ENCODE measurements at regions not wholly inside any gene's neighbourhood (a gene's known extent, or its start where the extent isn't known, plus 50 kb on each side); places are given as distances from the start of the nearest gene placed in this dataset.
"Not testable (repeated sequence)": the region's sequence is repeated elsewhere in the genome, so short reads cannot be mapped to it uniquely, and the experiment has no call there.

DNA sequence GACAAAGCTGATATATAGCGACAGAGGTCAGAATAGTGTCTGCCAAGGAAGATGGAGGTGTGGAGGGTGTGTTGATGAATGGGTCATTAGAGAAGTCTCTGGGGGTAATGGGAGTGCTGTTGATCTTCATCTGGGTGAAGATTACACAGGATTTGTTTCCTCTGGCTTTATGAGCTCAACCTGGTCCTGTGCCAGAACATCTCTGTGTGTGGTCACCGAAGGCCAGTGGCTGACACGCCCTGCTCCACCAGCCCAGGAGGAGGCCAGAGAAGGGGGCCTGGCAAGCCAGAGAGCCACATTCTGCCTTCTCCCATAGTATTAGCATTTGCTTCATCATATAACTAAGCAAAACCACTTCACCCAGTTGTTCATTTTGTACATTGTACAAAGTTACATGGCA is 121.1 kb downstream of the ZNF621 start:
- DNase-seq (ENCODE audit: low read depth) = no peak

DNA sequence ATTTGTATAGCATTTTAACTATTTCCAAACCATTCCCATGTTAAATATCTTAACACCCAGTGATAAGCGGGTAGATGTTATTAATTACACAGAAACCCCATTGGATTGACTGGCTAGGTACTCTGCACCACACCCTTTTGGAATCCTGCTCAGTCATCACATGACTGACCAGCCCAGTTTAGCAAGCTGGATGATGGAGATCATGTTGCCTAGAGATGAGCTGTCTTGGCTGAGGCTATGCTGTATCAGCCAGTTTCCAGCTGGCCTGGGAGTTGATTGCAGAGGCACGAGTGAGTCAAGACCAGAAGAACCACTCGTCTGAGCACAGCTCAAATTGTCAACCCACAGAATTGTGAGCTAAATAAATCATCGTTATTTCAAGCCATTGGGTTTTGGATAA is 124.6 kb downstream of the ZNF621 start:
- DNase-seq (ENCODE audit: low read depth) = no peak

GRCh38 chr3:40652072-40652471 is 127.3 kb downstream of the ZNF621 start:
- no peak for DNase-seq (ENCODE audit: low read depth)

- DNase-seq (ENCODE audit: low read depth) = no peak
Observed at GRCh38 chr3:40653001-40653400, 128.2 kb downstream of the ZNF621 start.

DNA sequence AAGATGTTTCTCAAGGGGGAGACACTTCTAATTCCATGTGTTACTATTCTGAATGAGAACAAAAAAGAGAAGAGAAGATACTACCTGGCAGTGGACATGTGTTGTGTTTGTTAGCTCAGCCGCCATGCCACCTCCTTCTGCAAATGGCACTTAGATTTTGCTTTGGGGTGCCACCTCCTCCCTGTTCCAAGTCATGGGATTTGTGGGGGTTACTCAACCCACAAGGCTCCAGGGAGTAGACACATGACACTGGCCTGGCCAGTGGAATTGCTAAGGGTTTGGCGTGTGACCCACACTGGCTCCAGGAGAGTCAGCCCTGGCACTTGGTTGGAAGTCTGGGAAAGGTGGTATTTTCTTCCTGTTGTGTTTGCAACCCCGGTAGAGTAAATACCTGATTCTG is 129.1 kb downstream of the ZNF621 start:
- no peak for DNase-seq (ENCODE audit: low read depth)

DNA sequence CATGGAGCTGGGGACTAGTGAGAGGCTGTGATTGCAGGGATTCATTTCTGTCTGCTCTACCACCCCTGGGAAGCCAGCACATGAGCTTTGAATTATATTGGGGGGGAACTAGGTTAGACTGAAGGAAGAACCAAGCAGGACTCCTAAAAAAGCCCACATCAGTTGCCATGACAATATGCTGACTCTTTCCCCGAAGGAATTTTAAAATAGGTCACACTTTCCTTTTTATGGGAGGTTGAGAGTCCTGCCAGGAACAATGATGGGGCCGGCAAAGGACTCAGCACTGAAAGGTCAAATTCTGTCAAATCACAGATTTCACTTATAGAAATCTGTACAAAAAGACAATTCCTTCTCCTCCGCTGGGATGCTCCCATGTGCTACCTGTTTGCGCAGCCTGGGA is 130.8 kb downstream of the ZNF621 start:
- no peak for DNase-seq (ENCODE audit: low read depth)

DNA sequence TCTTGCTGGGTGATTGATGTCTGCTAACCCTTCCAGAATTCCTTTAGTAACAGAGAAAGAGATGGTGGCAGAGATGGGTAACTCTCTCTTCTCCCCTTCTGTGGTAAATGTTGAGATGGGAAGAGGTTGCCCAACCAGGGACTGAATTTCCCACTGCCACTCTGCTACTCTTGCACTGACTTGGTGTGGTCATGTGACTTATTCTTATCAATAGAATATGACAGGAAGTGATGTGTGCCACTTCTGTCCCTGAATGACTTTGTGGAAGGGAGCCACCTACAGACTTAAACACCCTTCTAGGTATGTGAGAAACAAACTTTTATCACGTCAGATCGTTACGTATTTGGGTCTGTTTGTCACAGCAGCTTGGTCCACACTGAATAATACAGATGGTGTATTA is 132.9 kb downstream of the ZNF621 start:
- DNase-seq (ENCODE audit: low read depth) = no peak

GRCh38 chr3:40658305-40658704 is 133.5 kb downstream of the ZNF621 start:
- DNase-seq (ENCODE audit: low read depth) = no peak

- no peak for DNase-seq (ENCODE audit: low read depth)
Observed at GRCh38 chr3:40660554-40660953, 135.8 kb downstream of the ZNF621 start.

- no peak for DNase-seq (ENCODE audit: low read depth)
Observed at GRCh38 chr3:40661284-40661683, 136.5 kb downstream of the ZNF621 start.

DNA sequence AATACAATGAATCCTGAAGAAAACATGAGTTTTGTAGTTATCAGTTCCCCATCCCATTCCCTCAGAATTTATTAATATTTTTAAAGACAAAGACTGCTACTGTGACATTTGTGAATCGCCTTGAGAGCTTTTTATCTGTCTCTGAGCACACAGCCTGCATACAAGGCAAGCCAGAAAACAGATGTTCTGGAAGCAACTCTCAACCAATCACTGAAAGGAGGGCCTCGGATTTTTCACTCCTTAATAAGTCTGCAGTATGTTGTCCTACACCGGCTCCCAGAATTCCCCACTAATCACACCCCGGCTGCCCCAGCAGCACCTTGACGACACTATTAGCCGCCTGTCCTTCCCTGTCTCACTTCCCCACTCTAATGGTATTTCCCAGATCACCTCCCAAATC is 138.5 kb downstream of the ZNF621 start:
- DNase-seq (ENCODE audit: low read depth) = no peak

GRCh38 chr3:40669176-40669575 is 144.4 kb downstream of the ZNF621 start:
- no peak for DNase-seq (ENCODE audit: low read depth)

- DNase-seq (ENCODE audit: low read depth) = no peak
Observed at GRCh38 chr3:40672861-40673260, 148.1 kb downstream of the ZNF621 start.

DNA sequence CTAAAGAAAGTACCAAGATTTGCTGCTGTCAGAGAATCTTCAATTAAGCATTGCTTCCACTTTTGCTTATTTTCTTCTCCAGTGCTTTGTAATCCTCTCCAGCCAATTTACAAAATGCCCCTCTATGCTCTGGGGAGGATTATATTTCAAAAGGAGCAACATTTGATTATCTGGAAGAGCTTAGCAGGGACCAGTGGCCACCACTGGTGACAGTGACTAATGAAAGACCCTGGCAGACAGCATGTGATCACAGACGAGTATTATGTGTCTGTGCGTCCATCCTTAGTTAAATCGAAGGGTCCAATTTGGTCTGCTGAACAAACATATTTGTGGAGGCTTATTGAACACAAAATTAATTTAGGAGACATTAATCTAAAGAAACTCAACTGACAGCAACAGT is 152.6 kb downstream of the ZNF621 start:
- DNase-seq (ENCODE audit: low read depth) = no peak

DNA sequence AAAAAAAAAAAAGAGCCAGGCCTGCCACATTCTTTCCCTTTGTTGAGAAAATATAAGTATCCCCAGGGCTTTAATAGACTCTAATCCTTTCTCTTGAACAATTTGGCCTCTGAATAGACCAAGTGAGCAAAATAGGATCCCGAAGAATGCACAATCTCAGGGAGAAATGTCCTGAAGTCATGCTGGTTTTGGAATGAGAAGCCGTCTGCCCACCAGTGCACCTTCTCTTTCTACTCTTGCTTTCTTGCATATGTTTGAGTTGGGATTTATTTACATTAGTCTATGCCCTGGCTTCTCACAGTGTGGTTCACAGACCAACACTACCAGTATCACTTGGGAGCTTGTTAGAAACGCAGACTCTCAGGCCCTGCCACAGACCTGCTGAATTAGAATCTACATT is 153.0 kb downstream of the ZNF621 start:
- no peak for DNase-seq (ENCODE audit: low read depth)

DNA sequence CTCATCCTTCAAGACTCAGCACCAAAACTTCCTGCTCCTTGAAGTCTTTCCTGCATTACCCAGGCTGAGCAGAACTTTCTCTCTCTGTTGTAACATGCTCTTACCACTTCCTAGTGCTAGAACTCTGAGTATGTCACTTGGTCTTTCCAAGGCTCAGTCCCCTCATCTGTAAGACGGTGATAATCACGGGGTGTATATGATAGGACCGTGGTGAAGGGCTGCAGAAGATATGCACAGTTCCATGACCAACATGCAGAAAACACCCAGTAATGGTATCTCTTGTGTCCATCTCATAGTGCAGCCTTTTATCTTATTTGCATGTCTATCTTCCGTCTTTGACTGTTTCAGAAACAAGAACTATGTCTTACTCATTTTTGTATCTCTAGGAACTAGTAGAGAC is 154.5 kb downstream of the ZNF621 start:
- no peak for DNase-seq (ENCODE audit: low read depth)

DNA sequence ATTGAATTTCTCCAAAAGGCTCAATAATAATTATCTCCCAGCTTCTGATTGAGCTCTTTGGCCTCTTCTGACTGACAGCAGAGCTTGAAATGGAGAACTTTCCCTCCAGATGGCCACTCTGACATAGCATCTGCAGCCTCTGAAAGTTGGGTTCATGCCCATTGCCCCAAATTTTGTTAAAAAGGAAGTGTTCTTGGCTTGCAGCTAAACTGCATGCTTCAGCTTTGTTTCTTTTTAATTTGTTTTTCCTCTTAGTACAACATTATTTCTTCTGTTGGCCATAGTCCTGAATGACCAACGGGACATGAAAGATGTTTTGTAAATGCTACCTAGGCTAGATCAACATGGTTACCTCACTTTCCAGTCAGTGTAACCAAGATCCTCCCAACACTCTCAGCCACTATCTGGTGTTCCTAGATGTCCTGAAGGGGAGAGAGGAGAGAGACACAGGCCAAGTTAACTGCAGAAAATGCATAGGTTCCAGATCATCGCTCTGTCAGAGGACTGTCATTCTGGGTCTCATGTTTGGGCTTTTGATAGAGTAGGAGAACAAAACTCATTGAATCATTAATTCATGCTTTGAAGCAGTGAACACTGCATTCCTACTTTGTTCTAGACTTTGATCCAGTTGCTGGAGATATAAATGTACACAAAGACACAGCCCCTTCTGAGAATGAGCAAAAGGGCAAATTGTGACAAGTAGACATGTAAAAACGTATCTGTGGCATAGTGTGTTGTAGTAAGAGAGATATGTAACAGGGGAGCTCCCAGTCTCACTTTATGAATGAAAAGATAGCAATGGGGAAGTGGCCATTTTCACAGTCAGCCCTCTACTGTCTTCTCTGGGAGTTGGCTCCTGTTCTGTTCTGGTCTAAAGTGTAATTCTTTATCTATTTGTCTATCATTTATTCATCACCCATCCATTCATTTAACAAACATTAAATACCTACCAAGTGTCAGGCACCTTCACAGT is 156.2 kb downstream of the ZNF621 start:
- no peak for DNase-seq (ENCODE audit: low read depth)

DNA sequence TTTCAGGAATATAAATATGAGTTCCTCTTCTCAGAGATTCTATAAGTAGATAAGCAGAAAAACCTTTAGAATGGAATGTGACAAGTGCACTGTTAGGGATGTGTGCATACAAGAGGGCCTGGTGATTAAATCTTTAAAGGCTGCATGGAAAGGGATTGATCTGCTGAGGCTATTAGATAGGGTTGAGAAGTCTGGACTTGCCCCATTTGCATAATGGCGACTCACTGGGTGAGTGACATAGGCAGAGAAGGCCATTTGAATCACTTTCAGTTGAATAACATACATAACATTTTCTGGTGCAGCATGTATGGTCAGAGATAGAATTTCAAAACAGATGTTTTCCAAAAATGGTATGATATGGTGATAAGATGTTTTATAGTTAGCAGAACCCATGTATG is 156.9 kb downstream of the ZNF621 start:
- no peak for DNase-seq (ENCODE audit: low read depth)

- DNase-seq (ENCODE audit: low read depth) = no peak
Observed at GRCh38 chr3:40689837-40690236, 165.1 kb downstream of the ZNF621 start.

DNA sequence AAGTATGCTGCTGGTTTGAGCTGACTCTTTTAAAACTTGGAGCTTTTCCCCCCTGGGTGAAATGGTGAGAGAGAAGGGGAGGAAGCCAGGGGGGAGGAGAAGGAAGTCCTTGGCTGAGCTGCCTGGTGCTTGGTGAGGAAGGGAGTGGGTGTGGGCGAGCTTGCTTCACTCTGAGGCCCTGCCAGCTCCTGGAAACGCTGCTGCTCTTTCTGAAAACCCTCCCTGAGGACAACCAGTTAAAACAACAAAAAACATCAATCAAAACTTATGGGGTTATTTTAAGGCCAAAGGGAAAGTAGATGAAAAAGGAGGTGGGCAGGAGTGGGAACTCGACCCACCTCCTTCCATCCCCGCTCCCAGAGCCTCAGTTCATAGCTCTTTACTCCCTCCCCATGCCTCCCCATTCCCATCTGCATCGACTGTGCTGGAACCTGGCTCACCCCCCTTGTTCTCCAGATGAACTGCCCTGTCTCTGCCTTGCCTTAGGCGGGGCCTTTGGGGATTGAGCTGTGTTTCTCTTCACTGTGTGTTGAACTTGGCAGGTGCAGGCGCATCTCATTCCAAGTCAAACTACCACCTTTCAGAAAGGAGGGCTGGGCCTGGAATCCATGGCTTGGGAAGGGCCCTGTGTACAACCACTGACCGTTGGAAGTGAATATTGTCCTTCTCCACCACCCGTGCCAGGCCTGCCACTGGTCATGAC is 166.1 kb downstream of the ZNF621 start:
- no peak for DNase-seq (ENCODE audit: low read depth)

- DNase-seq (ENCODE audit: low read depth) = no peak
Observed at GRCh38 chr3:40691452-40691861, 166.7 kb downstream of the ZNF621 start.

DNA sequence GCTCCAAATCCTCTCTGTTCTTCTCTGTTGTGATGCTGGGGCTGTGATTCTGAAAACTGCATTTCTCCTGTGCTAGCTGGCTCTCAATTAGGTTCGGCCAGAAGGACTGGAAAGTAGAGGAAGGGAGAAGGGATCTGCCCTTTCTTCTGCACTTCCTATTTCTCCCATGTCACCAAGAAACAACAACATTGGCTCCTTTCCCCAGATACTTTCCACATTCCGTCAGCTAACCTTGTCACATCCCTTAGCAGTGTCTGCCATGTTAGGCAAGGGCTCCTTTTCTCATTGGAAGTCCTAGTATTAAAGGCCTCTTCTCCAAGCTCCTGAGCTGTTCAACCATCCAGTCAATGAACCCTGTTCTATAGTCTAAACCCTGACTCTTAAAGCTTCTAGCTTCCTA is 171.1 kb downstream of the ZNF621 start:
- no peak for DNase-seq (ENCODE audit: low read depth)

GRCh38 chr3:40698611-40699010 is 173.9 kb downstream of the ZNF621 start:
- DNase-seq (ENCODE audit: low read depth) = not testable (repeated sequence)
